ENCODE measurements at regions not wholly inside any gene's neighbourhood (a gene's known extent, or its start where the extent isn't known, plus 50 kb on each side); places are given as distances from the start of the nearest gene placed in this dataset.
A peak's percentile ranks its signal among the peaks of the same experiment; 100 is the strongest.

GRCh38 chr4:145346081-145346480 is 135.6 kb upstream of the SMAD1 start:
- ATAC-seq: no peak

GRCh38 chr4:145345401-145345800 is 136.3 kb upstream of the SMAD1 start:
- no peak for ATAC-seq

GRCh38 chr4:145341381-145341780 is 140.3 kb upstream of the SMAD1 start:
- ATAC-seq: no peak

GRCh38 chr4:145340071-145340675 is 141.5 kb upstream of the SMAD1 start:
- no peak for ATAC-seq

GRCh38 chr4:145339075-145339725 is 142.5 kb upstream of the SMAD1 start:
- ATAC-seq: no peak

GRCh38 chr4:145338568-145338967 is 143.1 kb upstream of the SMAD1 start:
- no peak for ATAC-seq

- no peak for ATAC-seq
These were observed 144.3 kb upstream of the SMAD1 start for GRCh38 chr4:145337391-145337790.

- no peak for ATAC-seq
These were observed 147.9 kb upstream of the SMAD1 start for GRCh38 chr4:145333786-145334185.

- peak; percentile 25 for ATAC-seq
These were observed 146.1 kb upstream of the OTUD4 start for GRCh38 chr4:145326491-145326890.

GRCh38 chr4:145324161-145324560 is 143.8 kb upstream of the OTUD4 start:
- ATAC-seq: no peak

GRCh38 chr4:145320294-145320693 is 139.9 kb upstream of the OTUD4 start:
- no peak for ATAC-seq

GRCh38 chr4:145319751-145320150 is 139.4 kb upstream of the OTUD4 start:
- no peak for ATAC-seq

GRCh38 chr4:145316897-145317574 is 136.6 kb upstream of the OTUD4 start:
- ATAC-seq: no peak

GRCh38 chr4:145315811-145316225 is 135.4 kb upstream of the OTUD4 start:
- ATAC-seq: no peak

- no peak for ATAC-seq
These were observed 128.2 kb upstream of the OTUD4 start for GRCh38 chr4:145308598-145308997.

- no peak for ATAC-seq
These were observed 127.5 kb upstream of the OTUD4 start for GRCh38 chr4:145307763-145308430.

- ATAC-seq: no peak
These were observed 126.7 kb upstream of the OTUD4 start for GRCh38 chr4:145307120-145307519.

GRCh38 chr4:145302725-145303124 is 122.3 kb upstream of the OTUD4 start:
- no peak for ATAC-seq

GRCh38 chr4:145301386-145302080 is 121.1 kb upstream of the OTUD4 start:
- ATAC-seq: no peak

GRCh38 chr4:145299380-145300076 is 119.1 kb upstream of the OTUD4 start:
- ATAC-seq: no peak

- ATAC-seq: peak; percentile 59
These were observed 118.5 kb upstream of the OTUD4 start for GRCh38 chr4:145298885-145299284.

- no peak for ATAC-seq
These were observed 117.2 kb upstream of the OTUD4 start for GRCh38 chr4:145297556-145297955.
